COLO829 (cell line): ENCODE measurements at regions not wholly inside any gene's neighbourhood (a gene's known extent, or its start where the extent isn't known, plus 50 kb on each side); places are given as distances from the start of the nearest gene placed in this dataset.
"Not testable (repeated sequence)": the region's sequence is repeated elsewhere in the genome, so short reads cannot be mapped to it uniquely, and the experiment has no call there.

Experiments
- DNase-seq: peaks from one replicate; pipeline ENCODE4 v3.0.0; 2012; ENCODE audit warnings: low spot score

GRCh38 chr4:59615316-59615715, 1584.8 kb upstream of the ADGRL3 start:
- DNase-seq = no peak

- no peak for DNase-seq
Measured at GRCh38 chr4:59629348-59629747, 1570.8 kb upstream of the ADGRL3 start.

- DNase-seq = no peak
Measured at GRCh38 chr4:59630235-59630634, 1569.9 kb upstream of the ADGRL3 start.

GRCh38 chr4:59630922-59631321, 1569.2 kb upstream of the ADGRL3 start:
- DNase-seq = no peak

GRCh38 chr4:59637596-59637995, 1562.5 kb upstream of the ADGRL3 start:
- peak; percentile 7 for DNase-seq

GRCh38 chr4:59643682-59644081, 1556.4 kb upstream of the ADGRL3 start:
- no peak for DNase-seq

GRCh38 chr4:59644765-59645164, 1555.4 kb upstream of the ADGRL3 start:
- no peak for DNase-seq

- DNase-seq = no peak
Measured at GRCh38 chr4:59646082-59646481, 1554.0 kb upstream of the ADGRL3 start.

GRCh38 chr4:59647011-59647410, 1553.1 kb upstream of the ADGRL3 start:
- no peak for DNase-seq

GRCh38 chr4:59647500-59647899, 1552.6 kb upstream of the ADGRL3 start:
- DNase-seq = no peak

GRCh38 chr4:59650861-59651260, 1549.3 kb upstream of the ADGRL3 start:
- DNase-seq = no peak

GRCh38 chr4:59655996-59656395, 1544.1 kb upstream of the ADGRL3 start:
- DNase-seq = no peak

GRCh38 chr4:59664771-59665170, 1535.4 kb upstream of the ADGRL3 start:
- DNase-seq = no peak

GRCh38 chr4:59666645-59667044, 1533.5 kb upstream of the ADGRL3 start:
- DNase-seq = no peak

- no peak for DNase-seq
Measured at GRCh38 chr4:59671037-59671436, 1529.1 kb upstream of the ADGRL3 start.

GRCh38 chr4:59676389-59676788, 1523.7 kb upstream of the ADGRL3 start:
- no peak for DNase-seq

GRCh38 chr4:59676992-59677391, 1523.1 kb upstream of the ADGRL3 start:
- not testable (repeated sequence) for DNase-seq

- DNase-seq = no peak
Measured at GRCh38 chr4:59685626-59686025, 1514.5 kb upstream of the ADGRL3 start.

GRCh38 chr4:59689149-59689548, 1511.0 kb upstream of the ADGRL3 start:
- no peak for DNase-seq

GRCh38 chr4:59695355-59696053, 1504.6 kb upstream of the ADGRL3 start:
- DNase-seq = no peak

GRCh38 chr4:59698041-59698440, 1502.1 kb upstream of the ADGRL3 start:
- DNase-seq = no peak

- DNase-seq = no peak
Measured at GRCh38 chr4:59700651-59701050, 1499.5 kb upstream of the ADGRL3 start.

- no peak for DNase-seq
Measured at GRCh38 chr4:59704616-59705015, 1495.5 kb upstream of the ADGRL3 start.

- no peak for DNase-seq
Measured at GRCh38 chr4:59712470-59712869, 1487.7 kb upstream of the ADGRL3 start.
